ENCODE measurements at regions not wholly inside any gene's neighbourhood (a gene's known extent, or its start where the extent isn't known, plus 50 kb on each side); places are given as distances from the start of the nearest gene placed in this dataset.

- no peak for DNase-seq
- Histone ChIP-seq H3K4me3 (ENCODE audit: insufficient read depth in 1 of 2, low read depth in 1 of 2, low read length in 2 of 2) (no peak overlapping the region), H3K27me3 (ENCODE audit: control insufficient read depth in 1 of 2, insufficient read depth in 1 of 2, low read length in 2 of 2) (peaks cover 0 to 5% of the 10 kb centered on the region in 2 experiments), H2BK5ac (ENCODE audit: low read depth, low read length, poor library complexity, severe bottlenecking) (no peak overlapping the region), H2BK15ac (ENCODE audit: low read depth, poor library complexity, severe bottlenecking) (no peak overlapping the region), H2BK12ac (ENCODE audit: low read length in 2 of 2) (no peak overlapping the region), H3K4me2 (ENCODE audit: low read length, poor library complexity, severe bottlenecking) (no peak overlapping the region), H3K18ac (ENCODE audit: low read depth in 1 of 2, low read length in 2 of 2) (no peak overlapping the region), H3K36me3 (ENCODE audit: control insufficient read depth in 1 of 2, insufficient read depth in 2 of 2, low read depth in 1 of 2, low read length in 2 of 2) (no peaks in the 10 kb centered on the region), H2BK120ac (ENCODE audit: low read depth, low read length) (no peak overlapping the region), H2AFZ (ENCODE audit: low read depth, low read length) (no peak overlapping the region), H3K9ac (ENCODE audit: low read length) (no peak overlapping the region), H4K8ac (ENCODE audit: low read length) (no peak overlapping the region), H2AK5ac (ENCODE audit: low read length, severe bottlenecking) (no peak overlapping the region), H4K91ac (ENCODE audit: low read length) (no peak overlapping the region), H3K9me3 (ENCODE audit: control insufficient read depth, low read length) (no peaks in the 10 kb centered on the region), H3K23ac (ENCODE audit: low read length in 2 of 2) (no peak overlapping the region), H3K79me1 (replicated peaks; ENCODE audit: low read length, poor library complexity, severe bottlenecking) (no peaks in the 10 kb centered on the region), H3K4me1 (ENCODE audit: control insufficient read depth, insufficient read depth, low read depth, low read length) (no peaks in the 10 kb centered on the region), H3K4ac (ENCODE audit: low read depth in 1 of 2, low read length in 2 of 2) (no peak overlapping the region), H3K14ac (ENCODE audit: low read length in 2 of 2) (no peak overlapping the region), H3K27ac (ENCODE audit: low read length, poor library complexity, severe bottlenecking) (no peak overlapping the region)
- WGBS = 81% methylated on average over 3 of the region's 5 CpGs
These were observed 136.9 kb downstream of the SLC38A1 start for GRCh38 chr12:46131732-46132469.

GRCh38 chr12:46127656-46128055, 137.3 kb upstream of the SCAF11 start:
- Histone ChIP-seq H3K79me1 (replicated peaks; ENCODE audit: low read length, poor library complexity, severe bottlenecking) (no peaks in the 10 kb centered on the region), H2BK15ac (ENCODE audit: low read depth, poor library complexity, severe bottlenecking) (no peak overlapping the region)
- 98% methylated on average over 4 of the region's 6 CpGs for WGBS

GRCh38 chr12:46126050-46126727, 135.8 kb upstream of the SCAF11 start:
- Histone ChIP-seq H3K79me1 (replicated peaks; ENCODE audit: low read length, poor library complexity, severe bottlenecking) (no peaks in the 10 kb centered on the region), H3K9ac (ENCODE audit: low read length) (peak overlapping the region; percentile 88), H3K4me3 (ENCODE audit: insufficient read depth in 1 of 2, low read depth in 1 of 2, low read length in 2 of 2) (peak overlapping the region in 1 of 2 experiments; percentile 71), H3K4me1 (ENCODE audit: control insufficient read depth, insufficient read depth, low read depth, low read length) (no peaks in the 10 kb centered on the region), H2BK12ac (ENCODE audit: low read length in 2 of 2) (peak overlapping the region in 1 of 2 experiments; percentile 25), H3K23ac (ENCODE audit: low read length in 2 of 2) (no peak overlapping the region), H3K27me3 (ENCODE audit: control insufficient read depth in 1 of 2, insufficient read depth in 1 of 2, low read length in 2 of 2) (peaks cover 0 to 10% of the 10 kb centered on the region in 2 experiments), H3K14ac (ENCODE audit: low read length in 2 of 2) (no peak overlapping the region), H3K27ac (ENCODE audit: low read length, poor library complexity, severe bottlenecking) (no peak overlapping the region), H3K9me3 (ENCODE audit: control insufficient read depth, low read length) (no peaks in the 10 kb centered on the region), H3K36me3 (ENCODE audit: control insufficient read depth in 1 of 2, insufficient read depth in 2 of 2, low read depth in 1 of 2, low read length in 2 of 2) (no peaks in the 10 kb centered on the region), H2AK5ac (ENCODE audit: low read length, severe bottlenecking) (no peak overlapping the region), H4K91ac (ENCODE audit: low read length) (no peak overlapping the region), H4K8ac (ENCODE audit: low read length) (no peak overlapping the region), H2BK120ac (ENCODE audit: low read depth, low read length) (no peak overlapping the region), H3K4ac (ENCODE audit: low read depth in 1 of 2, low read length in 2 of 2) (no peak overlapping the region), H2AFZ (ENCODE audit: low read depth, low read length) (no peak overlapping the region), H2BK15ac (ENCODE audit: low read depth, poor library complexity, severe bottlenecking) (no peak overlapping the region), H3K4me2 (ENCODE audit: low read length, poor library complexity, severe bottlenecking) (no peak overlapping the region), H3K18ac (ENCODE audit: low read depth in 1 of 2, low read length in 2 of 2) (no peak overlapping the region), H2BK5ac (ENCODE audit: low read depth, low read length, poor library complexity, severe bottlenecking) (no peak overlapping the region)
- WGBS = 71% methylated on average over 3 of the region's 4 CpGs
- DNase-seq = no peak

More at GRCh38 chr12:46127656-46128055, 137.3 kb upstream of the SCAF11 start:
- H4K8ac ChIP-seq (ENCODE audit: low read length) = no peak overlapping the region
- H2AFZ ChIP-seq (ENCODE audit: low read depth, low read length) = no peak overlapping the region
- H3K4me1 ChIP-seq (ENCODE audit: control insufficient read depth, insufficient read depth, low read depth, low read length) = no peaks in the 10 kb centered on the region
- no peak overlapping the region for H2BK120ac ChIP-seq (ENCODE audit: low read depth, low read length)
- DNase-seq = no peak
- H3K4me2 ChIP-seq (ENCODE audit: low read length, poor library complexity, severe bottlenecking) = no peak overlapping the region
- no peak overlapping the region for H2BK5ac ChIP-seq (ENCODE audit: low read depth, low read length, poor library complexity, severe bottlenecking)
- H3K27me3 ChIP-seq (ENCODE audit: control insufficient read depth in 1 of 2, insufficient read depth in 1 of 2, low read length in 2 of 2) = peaks cover 0 to 3% of the 10 kb centered on the region in 2 experiments
- H3K14ac ChIP-seq (ENCODE audit: low read length in 2 of 2) = no peak overlapping the region
- no peaks in the 10 kb centered on the region for H3K9me3 ChIP-seq (ENCODE audit: control insufficient read depth, low read length)
- H2AK5ac ChIP-seq (ENCODE audit: low read length, severe bottlenecking) = no peak overlapping the region
- H3K4me3 ChIP-seq (ENCODE audit: insufficient read depth in 1 of 2, low read depth in 1 of 2, low read length in 2 of 2) = no peak overlapping the region
- no peaks in the 10 kb centered on the region for H3K36me3 ChIP-seq (ENCODE audit: control insufficient read depth in 1 of 2, insufficient read depth in 2 of 2, low read depth in 1 of 2, low read length in 2 of 2)
- no peak overlapping the region for H3K27ac ChIP-seq (ENCODE audit: low read length, poor library complexity, severe bottlenecking)
- no peak overlapping the region for H3K9ac ChIP-seq (ENCODE audit: low read length)
- H4K91ac ChIP-seq (ENCODE audit: low read length) = no peak overlapping the region
- H3K4ac ChIP-seq (ENCODE audit: low read depth in 1 of 2, low read length in 2 of 2) = no peak overlapping the region
- H3K23ac ChIP-seq (ENCODE audit: low read length in 2 of 2) = no peak overlapping the region
- H2BK12ac ChIP-seq (ENCODE audit: low read length in 2 of 2) = no peak overlapping the region
- no peak overlapping the region for H3K18ac ChIP-seq (ENCODE audit: low read depth in 1 of 2, low read length in 2 of 2)

GRCh38 chr12:46124848-46125619, 134.7 kb upstream of the SCAF11 start:
- H3K27ac ChIP-seq (ENCODE audit: low read length, poor library complexity, severe bottlenecking) = peak overlapping the region; percentile 11
- no peak overlapping the region for H4K8ac ChIP-seq (ENCODE audit: low read length)

More at GRCh38 chr12:46124848-46125619, 134.7 kb upstream of the SCAF11 start:
- H2BK5ac ChIP-seq (ENCODE audit: low read depth, low read length, poor library complexity, severe bottlenecking) = no peak overlapping the region
- no peak overlapping the region for H2AK5ac ChIP-seq (ENCODE audit: low read length, severe bottlenecking)
- peaks cover 0 to 12% of the 10 kb centered on the region in 2 experiments for H3K27me3 ChIP-seq (ENCODE audit: control insufficient read depth in 1 of 2, insufficient read depth in 1 of 2, low read length in 2 of 2)
- no peak overlapping the region for H2BK120ac ChIP-seq (ENCODE audit: low read depth, low read length)
- H3K9me3 ChIP-seq (ENCODE audit: control insufficient read depth, low read length) = no peaks in the 10 kb centered on the region
- no peaks in the 10 kb centered on the region for H3K79me1 ChIP-seq (replicated peaks; ENCODE audit: low read length, poor library complexity, severe bottlenecking)
- peak overlapping the region in 1 of 2 experiments; percentile 71 for H3K4me3 ChIP-seq (ENCODE audit: insufficient read depth in 1 of 2, low read depth in 1 of 2, low read length in 2 of 2)
- no peak overlapping the region for H3K23ac ChIP-seq (ENCODE audit: low read length in 2 of 2)
- H2BK15ac ChIP-seq (ENCODE audit: low read depth, poor library complexity, severe bottlenecking) = no peak overlapping the region
- H3K14ac ChIP-seq (ENCODE audit: low read length in 2 of 2) = no peak overlapping the region
- no peaks in the 10 kb centered on the region for H3K4me1 ChIP-seq (ENCODE audit: control insufficient read depth, insufficient read depth, low read depth, low read length)
- H3K4ac ChIP-seq (ENCODE audit: low read depth in 1 of 2, low read length in 2 of 2) = no peak overlapping the region
- peak; percentile 88 for DNase-seq
- H3K9ac ChIP-seq (ENCODE audit: low read length) = peak overlapping the region; percentile 88
- no peak overlapping the region for H4K91ac ChIP-seq (ENCODE audit: low read length)
- no peak overlapping the region for H3K18ac ChIP-seq (ENCODE audit: low read depth in 1 of 2, low read length in 2 of 2)
- no peak overlapping the region for H3K4me2 ChIP-seq (ENCODE audit: low read length, poor library complexity, severe bottlenecking)
- H2AFZ ChIP-seq (ENCODE audit: low read depth, low read length) = no peak overlapping the region
- no peak overlapping the region for H2BK12ac ChIP-seq (ENCODE audit: low read length in 2 of 2)
- WGBS = 32% methylated on average over 6 of the region's 12 CpGs
- H3K36me3 ChIP-seq (ENCODE audit: control insufficient read depth in 1 of 2, insufficient read depth in 2 of 2, low read depth in 1 of 2, low read length in 2 of 2) = no peaks in the 10 kb centered on the region

Measured in mesenchymal stem cell (in vitro differentiated cells and primary cell).